Activated T-cell treated with anti-CD3 and anti-CD28 coated beads, Interleukin-2, amount 50 U/mL, for 4 hours (primary cell): ENCODE measurements at regions not wholly inside any gene's neighbourhood (a gene's known extent, or its start where the extent isn't known, plus 50 kb on each side); places are given as distances from the start of the nearest gene placed in this dataset.

Experiments
- ATAC-seq, 2 donors: fragments of 200-7000 bp; cut with Tn5 transposase; one replicate each; pipeline ENCODE4 v1.10.0; 2021
- DNase-seq: peaks from one replicate; pipeline ENCODE4 v3.0.0-alpha.2; 2020
- H3K27me3 Mint-ChIP-seq: one replicate; pipeline ENCODE4 v1.8.0; 2021; ENCODE audit warnings: low read depth, mixed read lengths
- H3K36me3 Mint-ChIP-seq: one replicate; pipeline ENCODE4 v1.8.0; 2022; ENCODE audit warnings: mixed read lengths; ENCODE audit not compliant: insufficient read depth
- H3K4me1 Mint-ChIP-seq: one replicate; pipeline ENCODE4 v1.8.0; 2021; ENCODE audit warnings: low read depth, mixed read lengths
- H3K4me3 Mint-ChIP-seq: one replicate; pipeline ENCODE4 v1.8.0; 2021; ENCODE audit warnings: mild to moderate bottlenecking, moderate library complexity, mixed read lengths
- H3K9me3 Mint-ChIP-seq: one replicate; pipeline ENCODE4 v1.8.0; 2021; ENCODE audit warnings: mixed read lengths

DNA sequence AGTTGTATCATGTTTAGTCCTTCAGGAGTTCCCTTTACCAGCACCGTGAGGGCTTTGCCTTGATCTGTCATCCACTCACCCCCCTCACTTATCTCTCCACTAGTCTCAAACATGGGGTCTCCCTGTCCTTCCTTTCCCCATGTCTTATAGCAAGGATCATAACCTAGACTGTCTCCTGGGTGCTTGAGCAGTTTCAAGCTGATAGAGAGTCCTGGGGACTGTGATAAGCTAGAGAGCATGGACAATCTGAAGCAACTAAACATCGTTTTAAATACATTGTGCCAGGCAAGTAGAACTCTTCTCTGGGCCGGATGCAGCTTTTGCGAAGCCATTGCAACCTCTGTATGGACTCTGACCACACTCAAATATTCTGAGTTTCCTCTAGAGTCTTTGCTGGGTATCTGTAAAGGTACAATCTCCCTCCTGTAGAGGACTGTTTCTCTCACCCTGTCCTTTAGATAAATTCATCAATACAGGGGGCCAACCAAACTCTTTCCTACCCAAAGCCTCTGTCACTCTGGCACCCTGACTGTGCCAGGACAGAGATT is 684.6 kb upstream of the NR2F2 start:
- Mint-ChIP-seq H3K36me3 (no peaks in the 10 kb centered on the region), H3K9me3 (no peaks in the 10 kb centered on the region), H3K4me1 (no peaks in the 10 kb centered on the region), H3K4me3 (no peak overlapping the region), H3K27me3 (peaks cover 4% of the 10 kb centered on the region)
- ATAC-seq = no peak
- no peak for DNase-seq

DNA sequence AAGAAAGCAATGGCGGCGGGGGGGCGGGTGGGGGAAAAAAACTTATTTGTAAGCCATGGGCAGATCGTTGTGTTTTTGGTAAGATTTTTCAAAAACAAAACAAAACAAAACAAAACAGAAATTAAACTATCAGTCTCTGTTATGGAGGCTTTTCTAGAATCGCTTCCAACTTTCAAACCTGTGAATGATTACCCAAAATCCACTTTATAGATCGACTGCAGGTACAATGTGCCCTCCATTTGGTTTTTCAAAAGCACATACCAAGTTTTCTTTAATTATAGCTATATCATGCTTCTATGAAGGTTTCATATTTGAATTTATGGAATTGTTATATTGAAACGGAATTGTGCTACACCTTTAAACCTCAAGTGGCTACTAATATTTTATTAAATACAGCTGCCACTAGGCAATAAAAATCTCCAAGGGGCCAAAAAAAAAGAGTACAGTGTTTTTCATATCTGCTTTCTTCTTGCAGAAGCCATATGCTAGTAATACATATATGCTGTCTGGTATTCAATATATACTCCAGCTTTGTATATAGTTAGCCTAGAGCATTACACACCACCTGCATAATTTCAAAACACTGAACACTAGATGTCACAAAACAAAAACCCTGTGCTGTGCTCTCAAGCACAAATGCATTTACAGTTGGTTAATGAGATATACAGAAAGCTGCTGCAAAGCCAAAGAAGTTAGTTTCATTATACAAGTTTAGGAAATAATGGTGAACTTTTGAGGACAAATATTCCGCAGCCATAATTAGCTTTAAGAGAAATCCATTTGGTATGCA is 683.8 kb upstream of the NR2F2 start:
- Mint-ChIP-seq H3K36me3 (no peaks in the 10 kb centered on the region), H3K4me1 (no peaks in the 10 kb centered on the region), H3K9me3 (no peaks in the 10 kb centered on the region), H3K4me3 (no peak overlapping the region), H3K27me3 (peaks cover 4% of the 10 kb centered on the region)
- no peak for DNase-seq
- no peak for ATAC-seq

DNA sequence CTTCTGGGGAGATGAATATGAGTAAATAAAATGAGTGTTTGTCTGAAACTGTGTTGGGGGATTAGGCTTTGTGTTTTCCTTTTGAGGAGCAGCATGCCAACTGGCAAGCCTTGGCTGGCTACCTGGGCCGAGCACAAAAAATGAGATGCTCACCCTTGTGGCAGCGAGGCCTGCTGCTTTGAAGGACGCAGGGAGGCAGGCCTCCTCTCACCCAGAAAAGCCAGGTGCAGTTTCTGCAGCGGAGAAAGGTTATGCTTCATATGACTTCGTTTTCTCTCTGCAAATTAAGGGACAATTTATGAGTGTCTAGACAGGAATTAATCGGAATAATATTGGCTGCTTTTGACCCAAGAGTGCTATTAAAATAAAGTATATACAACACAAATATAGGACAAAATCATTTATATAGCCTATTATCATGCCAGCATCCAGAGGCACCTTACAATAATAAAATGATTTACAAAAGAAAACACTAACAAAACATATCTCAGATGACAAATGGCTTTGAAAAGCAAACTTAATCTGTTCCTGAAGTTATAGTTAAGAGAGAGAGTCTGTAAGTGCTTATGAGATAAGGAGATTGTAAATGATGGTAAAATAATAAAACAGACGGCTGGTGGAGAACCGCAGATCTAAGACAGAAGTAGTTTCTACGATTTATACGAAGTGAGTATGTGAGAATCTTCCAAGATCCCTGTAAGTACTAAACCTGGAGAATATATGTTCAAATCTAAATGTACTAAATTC is 682.8 kb upstream of the NR2F2 start:
- Mint-ChIP-seq H3K4me1 (no peaks in the 10 kb centered on the region), H3K4me3 (no peak overlapping the region), H3K9me3 (no peaks in the 10 kb centered on the region), H3K36me3 (no peaks in the 10 kb centered on the region), H3K27me3 (peaks cover 4% of the 10 kb centered on the region)
- ATAC-seq = no peak
- no peak for DNase-seq

DNA sequence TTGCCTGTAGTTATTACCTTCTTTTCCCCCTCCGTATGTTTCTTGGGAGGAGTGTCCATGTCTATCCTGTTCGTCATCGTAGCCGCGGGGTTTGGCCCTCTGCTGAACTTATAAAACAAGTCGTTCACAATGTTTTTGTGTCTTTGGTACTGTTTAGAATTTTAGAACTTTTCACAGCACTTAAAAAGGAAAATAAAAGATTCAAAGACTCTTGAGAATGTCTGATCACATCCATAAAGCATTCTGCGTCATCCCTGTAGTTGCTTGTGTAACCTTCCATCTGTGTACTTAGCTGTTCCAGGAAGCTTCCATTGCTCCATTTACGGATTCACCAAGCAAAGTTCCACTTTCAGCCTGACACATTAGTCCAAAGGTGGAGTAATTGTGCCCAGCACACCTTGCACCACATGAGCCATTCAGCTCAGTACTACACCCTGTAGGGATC is 677.1 kb upstream of the NR2F2 start:
- ATAC-seq = no peak
- no peaks in the 10 kb centered on the region for H3K4me1 Mint-ChIP-seq

DNA sequence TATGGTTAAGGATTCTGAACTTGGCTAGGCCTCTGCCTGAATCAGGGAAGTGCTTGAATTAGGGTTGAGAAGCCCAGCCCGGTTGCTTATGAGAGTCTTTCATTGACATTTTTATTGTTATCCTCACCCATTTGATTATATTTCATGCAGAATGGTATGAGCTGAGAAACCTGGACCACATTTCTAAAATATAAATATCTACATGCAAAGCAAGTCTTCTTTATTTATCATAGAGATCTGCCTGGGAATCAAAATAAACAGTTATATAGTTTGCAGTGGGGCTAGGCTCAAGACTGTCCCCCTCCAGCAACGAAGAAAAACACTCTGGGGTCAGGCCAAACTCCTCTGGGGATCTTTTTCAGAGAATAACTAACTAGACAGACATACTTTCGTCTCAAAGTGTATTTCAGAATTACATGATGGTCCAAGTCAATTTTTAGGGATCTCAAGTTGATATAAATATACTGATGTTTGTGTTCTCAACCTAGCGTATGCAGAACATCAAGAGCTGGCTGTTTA is 675.4 kb upstream of the NR2F2 start:
- H3K27me3 Mint-ChIP-seq = peaks cover 4% of the 10 kb centered on the region
- H3K9me3 Mint-ChIP-seq = no peaks in the 10 kb centered on the region
- DNase-seq (no peak), ATAC-seq (no peak)
- H3K4me3 Mint-ChIP-seq = no peak overlapping the region
- H3K4me1 Mint-ChIP-seq = no peaks in the 10 kb centered on the region
- H3K36me3 Mint-ChIP-seq = no peaks in the 10 kb centered on the region

More for the DNA sequence above, 677.1 kb upstream of the NR2F2 start:
- Mint-ChIP-seq H3K4me3 (no peak overlapping the region), H3K9me3 (no peaks in the 10 kb centered on the region), H3K36me3 (no peaks in the 10 kb centered on the region), H3K27me3 (no peaks in the 10 kb centered on the region)
- DNase-seq = no peak

DNA sequence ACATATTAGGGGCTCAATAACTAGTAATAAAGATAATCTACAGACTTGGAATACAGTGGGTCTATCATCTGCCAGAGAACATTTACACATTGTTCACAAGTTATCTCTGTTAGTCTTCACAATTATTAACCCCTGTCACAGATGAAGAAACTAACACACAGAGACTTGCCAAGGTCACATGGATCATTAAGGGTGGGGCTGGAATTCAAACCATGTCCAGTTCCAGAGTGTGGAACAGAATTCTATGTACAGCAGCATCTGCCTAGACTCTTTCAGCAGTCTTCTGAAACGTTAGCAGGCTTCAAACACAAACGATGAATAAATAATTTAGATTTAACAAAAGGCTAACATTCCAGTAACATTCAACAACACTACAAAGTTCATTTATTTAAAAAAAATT is 673.9 kb upstream of the NR2F2 start:
- ATAC-seq = no peak
- no peaks in the 10 kb centered on the region for H3K9me3 Mint-ChIP-seq
- H3K4me1 Mint-ChIP-seq = no peaks in the 10 kb centered on the region

DNA sequence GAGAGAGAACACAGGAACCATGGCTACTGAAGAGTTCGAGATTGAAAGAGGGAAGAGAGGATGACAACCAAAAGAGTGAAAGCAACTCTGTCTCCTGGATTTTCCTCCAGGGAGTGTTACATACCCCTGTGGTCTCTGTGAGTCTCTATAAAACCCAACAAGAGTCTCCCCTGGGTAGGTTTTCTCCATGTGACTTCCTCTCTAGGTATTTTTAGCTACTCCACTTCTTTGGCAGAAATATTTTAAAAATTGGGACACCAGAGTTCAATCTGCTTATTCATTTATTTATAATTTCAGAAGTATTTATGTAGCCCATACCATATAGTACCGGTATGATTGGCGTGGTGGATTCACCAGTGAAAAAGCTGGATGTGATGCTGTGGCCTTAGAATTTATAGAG is 671.7 kb upstream of the NR2F2 start:
- H3K36me3 Mint-ChIP-seq = no peaks in the 10 kb centered on the region
- no peak overlapping the region for H3K4me3 Mint-ChIP-seq
- no peaks in the 10 kb centered on the region for H3K4me1 Mint-ChIP-seq
- ATAC-seq = no peak
- DNase-seq = no peak
- peaks cover 4% of the 10 kb centered on the region for H3K27me3 Mint-ChIP-seq
- H3K9me3 Mint-ChIP-seq = no peaks in the 10 kb centered on the region

More for the DNA sequence above, 673.9 kb upstream of the NR2F2 start:
- H3K36me3 Mint-ChIP-seq = no peaks in the 10 kb centered on the region
- no peak for DNase-seq
- H3K4me3 Mint-ChIP-seq = no peak overlapping the region
- H3K27me3 Mint-ChIP-seq = peaks cover 4% of the 10 kb centered on the region

DNA sequence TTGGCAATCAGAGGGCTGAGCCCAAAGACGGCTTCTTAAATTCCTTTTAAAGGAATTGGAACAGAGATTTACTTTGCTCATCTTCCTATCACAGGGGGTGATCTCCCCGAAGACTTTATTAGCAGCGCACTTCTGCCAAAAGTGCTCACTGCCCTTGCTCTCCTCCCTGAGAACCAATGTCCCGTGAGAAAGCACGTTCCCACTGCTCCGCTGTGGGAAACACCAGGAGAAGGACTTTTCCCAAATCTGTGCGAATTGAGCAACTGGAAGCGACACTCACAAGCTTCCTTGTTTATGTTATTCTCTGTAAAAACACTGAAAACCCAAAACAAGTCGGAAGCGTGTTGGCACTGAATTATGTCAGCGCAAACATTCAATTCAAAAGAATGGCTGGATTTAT is 670.8 kb upstream of the NR2F2 start:
- peaks cover 4% of the 10 kb centered on the region for H3K27me3 Mint-ChIP-seq
- ATAC-seq (no peak), DNase-seq (no peak)
- H3K9me3 Mint-ChIP-seq = no peaks in the 10 kb centered on the region
- no peaks in the 10 kb centered on the region for H3K36me3 Mint-ChIP-seq
- H3K4me3 Mint-ChIP-seq = no peak overlapping the region
- H3K4me1 Mint-ChIP-seq = no peaks in the 10 kb centered on the region

DNA sequence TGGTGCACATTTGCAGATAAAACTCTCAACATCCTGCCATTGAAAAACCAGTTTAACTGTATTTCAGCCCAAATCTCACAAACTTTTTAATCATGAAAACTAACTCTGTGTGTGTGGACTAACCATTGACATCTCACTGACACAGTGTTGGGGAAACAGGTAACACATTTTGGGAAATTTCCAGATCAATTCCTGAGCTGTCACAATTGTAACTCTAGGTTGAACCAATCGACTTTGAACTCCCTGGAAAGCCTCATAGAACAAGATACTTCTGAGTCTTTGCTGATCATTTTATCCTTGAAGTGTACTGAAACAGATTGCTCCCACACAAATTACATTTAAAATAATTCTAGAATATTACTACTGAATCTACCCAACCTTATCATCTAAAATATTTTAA is 667.9 kb upstream of the NR2F2 start:
- H3K27me3 Mint-ChIP-seq = peaks cover 8% of the 10 kb centered on the region
- no peaks in the 10 kb centered on the region for H3K36me3 Mint-ChIP-seq
- H3K4me3 Mint-ChIP-seq = no peak overlapping the region
- DNase-seq (no peak), ATAC-seq (no peak)
- H3K4me1 Mint-ChIP-seq = no peaks in the 10 kb centered on the region
- H3K9me3 Mint-ChIP-seq = no peaks in the 10 kb centered on the region

DNA sequence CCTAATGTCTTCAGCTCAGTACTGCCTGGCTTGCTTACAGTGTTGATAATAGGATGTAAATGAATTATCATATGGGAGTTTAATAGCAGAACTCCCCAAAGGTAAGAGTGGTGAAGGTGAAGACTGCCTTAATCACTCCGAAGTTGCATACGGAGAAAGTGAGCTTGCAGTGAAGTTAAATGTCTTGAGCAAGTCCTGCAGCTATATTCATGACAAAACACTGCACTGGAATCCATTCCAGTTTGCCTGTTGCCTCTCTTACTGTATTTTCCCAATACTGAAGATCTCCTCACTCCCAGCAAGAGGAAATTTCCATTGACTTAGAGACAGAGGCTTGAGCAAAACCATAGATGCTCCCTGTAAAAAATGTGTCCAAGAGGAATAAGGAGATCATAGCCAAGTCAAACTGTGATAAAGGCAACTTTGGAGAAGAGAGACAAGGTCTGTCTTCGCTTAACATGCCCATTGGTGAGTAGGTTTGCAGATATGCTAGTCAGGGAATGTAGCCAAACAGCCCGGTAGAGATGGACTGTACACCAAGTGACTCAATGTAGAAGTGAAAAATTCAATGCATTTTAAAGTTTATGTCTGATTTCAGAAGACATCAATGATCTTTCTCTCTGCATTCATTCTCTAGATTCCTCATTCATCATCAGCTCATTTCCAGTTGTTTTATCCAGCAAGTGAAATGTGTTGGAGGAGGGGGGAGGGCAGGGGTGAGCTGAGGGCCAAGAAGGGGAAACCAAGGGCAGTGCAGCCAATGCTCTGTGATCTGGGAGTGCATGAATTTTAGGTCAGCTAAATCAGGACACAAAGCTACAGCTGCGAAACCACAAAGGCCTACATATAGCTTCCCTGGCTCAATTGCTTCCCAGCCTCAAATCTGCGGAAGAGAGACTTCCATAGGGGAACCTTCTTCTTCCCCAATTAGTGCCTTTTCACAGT is 667.1 kb upstream of the NR2F2 start:
- no peak for DNase-seq

DNA sequence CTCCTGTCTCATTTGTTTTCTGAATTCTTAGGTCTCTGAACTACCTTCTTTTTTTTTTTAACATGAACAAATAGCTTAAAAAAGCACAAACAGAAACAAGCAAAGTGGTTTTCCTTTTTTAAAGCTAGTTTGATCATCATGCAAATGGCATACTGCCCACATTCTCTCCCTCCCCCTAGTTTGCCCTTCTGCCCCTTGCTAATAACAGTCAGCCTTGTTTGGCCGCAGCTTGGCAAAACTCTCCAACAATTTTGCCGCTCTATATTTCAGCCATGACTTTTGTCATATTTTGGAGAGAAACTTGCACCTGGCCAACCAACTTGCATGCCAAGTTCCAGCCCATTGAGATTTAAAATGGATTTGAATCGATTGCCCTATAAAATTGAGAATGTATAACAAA is 666.0 kb upstream of the NR2F2 start:
- Mint-ChIP-seq H3K4me3 (no peak overlapping the region), H3K9me3 (no peaks in the 10 kb centered on the region), H3K36me3 (no peaks in the 10 kb centered on the region), H3K4me1 (peaks cover 4% of the 10 kb centered on the region), H3K27me3 (peaks cover 9% of the 10 kb centered on the region)
- DNase-seq = no peak
- ATAC-seq = no peak

More for the DNA sequence above, 667.1 kb upstream of the NR2F2 start:
- Mint-ChIP-seq H3K36me3 (no peaks in the 10 kb centered on the region), H3K9me3 (no peaks in the 10 kb centered on the region), H3K27me3 (peaks cover 9% of the 10 kb centered on the region), H3K4me1 (no peaks in the 10 kb centered on the region), H3K4me3 (no peak overlapping the region)
- no peak for ATAC-seq

DNA sequence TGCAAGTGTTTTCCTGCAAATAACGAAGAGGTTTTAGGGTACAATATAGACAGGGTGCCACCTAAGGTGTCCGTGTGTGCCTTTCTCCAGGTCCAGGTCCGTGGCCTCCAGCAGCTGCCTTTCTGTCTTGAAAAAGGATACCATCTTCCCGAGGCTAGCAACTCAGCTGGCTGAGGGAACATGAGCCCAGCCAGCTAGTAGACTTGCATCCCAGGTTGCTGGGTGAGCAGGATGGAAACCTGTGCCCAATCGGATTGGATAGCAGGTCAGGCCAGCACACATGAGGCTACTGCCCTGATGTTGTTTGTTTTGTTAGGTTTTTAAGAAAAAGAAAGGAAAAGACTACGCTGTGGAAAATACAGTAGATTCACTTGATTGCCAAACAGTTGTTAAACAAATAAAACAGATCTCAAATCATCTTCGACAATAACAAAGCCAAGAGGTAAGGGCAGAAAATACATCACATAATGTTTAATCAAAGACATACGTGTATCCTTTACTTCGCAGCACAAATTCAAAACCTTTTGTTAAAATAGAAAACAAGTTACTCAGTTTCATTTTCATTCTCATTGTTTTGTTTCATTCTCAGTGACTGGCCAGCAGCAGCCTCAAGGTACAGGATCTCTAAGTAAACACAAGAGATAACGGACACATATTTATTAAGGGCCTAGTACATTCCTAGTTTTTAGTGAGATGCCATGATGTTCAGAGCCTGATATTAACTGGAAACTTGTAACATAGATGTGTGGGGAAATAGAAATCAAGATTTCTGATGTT is 661.2 kb upstream of the NR2F2 start:
- DNase-seq (no peak), ATAC-seq (no peak)
- peak overlapping the region; percentile 17 for H3K4me3 Mint-ChIP-seq
- peaks cover 5% of the 10 kb centered on the region for H3K27me3 Mint-ChIP-seq
- H3K36me3 Mint-ChIP-seq = no peaks in the 10 kb centered on the region
- no peaks in the 10 kb centered on the region for H3K9me3 Mint-ChIP-seq
- H3K4me1 Mint-ChIP-seq = peaks cover 7% of the 10 kb centered on the region

DNA sequence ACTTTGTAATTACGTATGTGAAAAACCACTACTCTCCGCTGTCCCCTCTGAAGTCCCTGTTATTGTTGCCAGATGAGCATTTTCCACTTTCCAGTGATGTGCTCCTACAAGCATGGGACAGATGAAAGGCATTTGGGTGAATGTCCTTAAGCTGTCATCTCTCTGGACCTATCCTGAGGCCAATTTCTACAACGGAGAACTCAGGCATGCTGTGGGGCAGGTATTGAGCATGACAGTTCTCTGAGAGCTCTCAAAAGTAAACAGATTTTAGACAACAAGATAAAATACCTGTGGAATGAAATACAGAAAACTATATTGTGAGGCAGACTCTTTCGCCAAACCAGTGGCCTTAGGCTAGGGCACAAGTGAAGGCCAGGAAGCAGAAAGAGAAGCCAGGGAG is 656.5 kb upstream of the NR2F2 start:
- ATAC-seq (no peak), DNase-seq (no peak)
- Mint-ChIP-seq H3K4me3 (no peak overlapping the region), H3K27me3 (peaks cover 4% of the 10 kb centered on the region), H3K4me1 (peaks cover 7% of the 10 kb centered on the region), H3K36me3 (no peaks in the 10 kb centered on the region), H3K9me3 (peaks cover 8% of the 10 kb centered on the region)
